HCT116 (cell line): ENCODE measurements at regions not wholly inside any gene's neighbourhood (a gene's known extent, or its start where the extent isn't known, plus 50 kb on each side); places are given as distances from the start of the nearest gene placed in this dataset.

Experiments
- ATAC-seq: fragments of 200-7000 bp; cut with Tn5 transposase; 2 replicates; pipeline ENCODE4 v1.9.1; 2020; ENCODE audit warnings: mild to moderate bottlenecking, moderate library complexity
- BruUV-seq: library from RNA; stranded (reverse); fragments of 400-500 nt; replicated peaks from 2 replicates; lab custom pipeline; 2021; lab: Mats Ljungman, UMichigan
- CTCF ChIA-PET: fragments of 300-600 bp; sonication (Branson Sonifier 250); formaldehyde crosslinking; loops from one replicate; lab custom pipeline; 2021; ENCODE audit warnings: antibody characterized with exemption; lab: Charles Lee
- POLR2A ChIA-PET: fragments of 300-600, 350-600 bp; sonication (Branson Sonifier 250); formaldehyde crosslinking; loops from one replicate; lab custom pipeline; 2021; ENCODE audit warnings: antibody characterized with exemption; lab: Charles Lee
- RAD21 ChIA-PET, 2 experiments: fragments of 300-600 bp; sonication (Branson Sonifier 250); formaldehyde crosslinking; loops; one replicate each; lab custom pipeline; 2023; ENCODE audit warnings: low total read pairs in 2 of 2; ENCODE audit not compliant: uncharacterized antibody in 2 of 2, unreplicated experiment in 2 of 2, low non-redundant PET in 1 of 2; lab: Charles Lee
- DNase-seq: peaks from one replicate; pipeline ENCODE4 v3.0.0-alpha.2; 2010; ENCODE audit warnings: low read depth, low spot score
- H2AFZ ChIP-seq: fragments of 200-600 bp; shearing (Covaris generic), sonication (generic); 2 replicates; pipeline ENCODE4 v1.6.1; 2017; ENCODE audit warnings: low read depth, mixed run types, mixed read lengths, antibody characterized with exemption, low read length; ENCODE audit not compliant: poor library complexity, severe bottlenecking
- H3K27ac ChIP-seq: 2 replicates; pipeline ENCODE4 v1.5.1; 2012; ENCODE audit warnings: low read depth, low read length
- H3K27me3 ChIP-seq: fragments of 200-600 bp; sonication (generic); 2 replicates; pipeline ENCODE4 v1.6.1; 2016; ENCODE audit warnings: mixed run types, low read length, mixed read lengths; ENCODE audit not compliant: insufficient read depth
- H3K36me3 ChIP-seq, 2 experiments: fragments of 200-500 bp in 1 of 2; fragments of 200-600 bp in 1 of 2; sonication (Bioruptor generic) in 1 of 2; sonication (generic) in 1 of 2; 2 replicates each; pipeline versions ENCODE4 v1.5.1 to v1.6.1; 2014 to 2016; ENCODE audit warnings: low read length in 2 of 2, inconsistent platforms in 1 of 2, mixed read lengths in 1 of 2, mixed run types in 1 of 2; ENCODE audit not compliant: insufficient read depth in 2 of 2, control insufficient read depth in 1 of 2
- H3K4me1 ChIP-seq, 2 experiments: fragments of 200-600 bp in 1 of 2; sonication (generic) in 1 of 2; 2 replicates each; pipeline versions ENCODE4 v1.5.1 to v1.6.1; 2012 to 2017; ENCODE audit warnings: low read length in 2 of 2, inconsistent platforms in 1 of 2, mild to moderate bottlenecking in 1 of 2, mixed read lengths in 1 of 2, mixed run types in 1 of 2, moderate library complexity in 1 of 2; ENCODE audit not compliant: insufficient read depth in 2 of 2, control insufficient read depth in 1 of 2
- H3K4me2 ChIP-seq: fragments of 200-600 bp; sonication (generic); 2 replicates; pipeline ENCODE4 v1.6.1; 2017; ENCODE audit warnings: mixed run types, low read length, mixed read lengths
- H3K4me3 ChIP-seq, 2 experiments: fragments of 200-600 bp in 1 of 2; sonication (generic) in 1 of 2; replicated peaks in 1 of 2; 2 replicates each; pipeline ENCODE4 v1.5.1; 2011 to 2016; ENCODE audit warnings: low read length in 2 of 2, control low read depth in 1 of 2, low read depth in 1 of 2, mild to moderate bottlenecking in 1 of 2, mixed read lengths in 1 of 2, mixed run types in 1 of 2
- H3K79me2 ChIP-seq: fragments of 200-600 bp; sonication (generic); 2 replicates; pipeline ENCODE4 v1.6.1; 2017; ENCODE audit warnings: mild to moderate bottlenecking, mixed run types, low read length, moderate library complexity, mixed read lengths; ENCODE audit not compliant: insufficient read depth
- H3K9ac ChIP-seq: fragments of 200-600 bp; sonication (generic); 2 replicates; pipeline ENCODE4 v1.6.1; 2016; ENCODE audit warnings: low read length, mixed read lengths
- H3K9me2 ChIP-seq: fragments of 200-600 bp; sonication (generic), shearing (Covaris generic); 2 replicates; pipeline ENCODE4 v1.6.1; 2017; ENCODE audit warnings: mixed run types, mild to moderate bottlenecking, moderate library complexity; ENCODE audit not compliant: insufficient read depth
- H3K9me3 ChIP-seq, 2 experiments: fragments of 200-500 bp in 1 of 2; fragments of 200-600 bp in 1 of 2; sonication (Bioruptor generic) in 1 of 2; sonication (generic) in 1 of 2; 2 replicates each; pipeline ENCODE4 v1.6.1; 2014 to 2017; ENCODE audit warnings: low read length in 2 of 2, mixed read lengths in 2 of 2, inconsistent platforms in 1 of 2, low read depth in 1 of 2, mild to moderate bottlenecking in 1 of 2, mixed run types in 1 of 2, moderate library complexity in 1 of 2; ENCODE audit not compliant: control insufficient read depth in 1 of 2, insufficient read depth in 1 of 2
- H4K20me1 ChIP-seq: fragments of 200-600 bp; sonication (generic), shearing (Covaris generic); 2 replicates; pipeline ENCODE4 v1.6.1; 2017; ENCODE audit warnings: mixed run types, mild to moderate bottlenecking, moderate library complexity; ENCODE audit not compliant: insufficient read depth
- CBX3 ChIP-seq: IDR thresholded peaks from 2 replicates; pipeline ENCODE4 v1.6.1; 2012; ENCODE audit warnings: low read depth
- CTCF ChIP-seq, 3 experiments: fragments of 200-600 bp in 1 of 3; sonication (generic) in 1 of 3; IDR thresholded peaks in 2 of 3; conservative IDR thresholded peaks in 1 of 3; 2 replicates each; pipeline ENCODE4 v1.5.1; 2012 to 2017; ENCODE audit warnings: low read depth in 2 of 3, low read length in 2 of 3, antibody characterized with exemption in 1 of 3, borderline replicate concordance in 1 of 3, control low read depth in 1 of 3, mild to moderate bottlenecking in 1 of 3, mixed read lengths in 1 of 3, mixed run types in 1 of 3, moderate library complexity in 1 of 3; ENCODE audit not compliant: insufficient read depth in 1 of 3
- EGR1 ChIP-seq: IDR thresholded peaks from 2 replicates; pipeline ENCODE4 v1.6.1; 2012; ENCODE audit warnings: low read depth
- EZH2 ChIP-seq: fragments of 200-600 bp; sonication (generic); IDR thresholded peaks from 2 replicates; pipeline ENCODE4 v1.6.1; 2017; ENCODE audit warnings: antibody characterized with exemption, mixed run types
- EZH2phosphoT487 ChIP-seq: fragments of 200-600 bp; IDR thresholded peaks from 2 replicates; pipeline ENCODE4 v1.6.1; 2018; ENCODE audit warnings: antibody characterized with exemption, borderline replicate concordance
- JUND ChIP-seq: IDR thresholded peaks from 2 replicates; pipeline ENCODE4 v1.6.1; 2012
- MAX ChIP-seq: IDR thresholded peaks from 2 replicates; pipeline ENCODE4 v1.6.1; 2012
- POLR2A ChIP-seq: IDR thresholded peaks from 2 replicates; pipeline ENCODE4 v1.7.0; 2011; ENCODE audit warnings: borderline replicate concordance; ENCODE audit not compliant: insufficient read depth, insufficient read length; ENCODE audit errors: extremely low read depth
- SIN3A ChIP-seq: IDR thresholded peaks from 2 replicates; pipeline ENCODE4 v1.6.1; 2012; ENCODE audit warnings: low read depth
- SP1 ChIP-seq: IDR thresholded peaks from 2 replicates; pipeline ENCODE4 v1.6.1; 2012; ENCODE audit warnings: low read depth
- ZFX ChIP-seq: fragments of 450-650 bp; IDR thresholded peaks from 2 replicates; pipeline ENCODE4 v1.6.1; 2017
- ZNF274 ChIP-seq: fragments of 200-500 bp; sonication (Bioruptor generic); IDR thresholded peaks from 2 replicates; pipeline ENCODE4 v1.6.1; 2014; ENCODE audit warnings: mild to moderate bottlenecking, low read depth, low read length, inconsistent platforms
- intact Hi-C: fragments of 100-400 bp; cut with micrococcal nuclease; formaldehyde crosslinking; loops from 2 replicates; pipeline ENCODE4 v1.10.0; 2022
- TF ChIP-seq, protein P1 (sequence below): IDR thresholded peaks from 2 replicates; pipeline ENCODE4 v1.6.1; 2012; ENCODE audit warnings: low read depth
- TF ChIP-seq, protein P2 (sequence below): IDR thresholded peaks from 2 replicates; pipeline ENCODE4 v1.6.1; 2012

- ChIA-PET CTCF (no interaction called here), RAD21 (no interaction called here), POLR2A (no interaction called here)
- Histone ChIP-seq H3K4me3 (no peak overlapping the region), H2AFZ (no peak overlapping the region), H3K36me3 (no peaks in the 10 kb centered on the region), H3K9me3 (peaks cover 0 to 8% of the 10 kb centered on the region in 2 experiments; a peak in 1 of 4 replicates), H3K79me2 (no peaks in the 10 kb centered on the region), H3K27ac (no peak overlapping the region), H4K20me1 (no peaks in the 10 kb centered on the region), H3K9me2 (no peaks in the 10 kb centered on the region), H3K4me1 (no peaks in the 10 kb centered on the region), H3K4me2 (no peak overlapping the region), H3K27me3 (no peaks in the 10 kb centered on the region), H3K9ac (no peak overlapping the region)
- ATAC-seq (no peak), DNase-seq (no peak)
- TF ChIP-seq EGR1 (no peak), SP1 (no peak), MAX (no peak), ZFX (no peak), ZNF274 (no peak), JUND (no peak), CBX3 (no peak), POLR2A (no peak), CTCF (IDR thresholded peaks at IDR 0.05 in 2 of 3, conservative IDR thresholded peaks at IDR 0.05 in 1 of 3; ENCODE audit: borderline replicate concordance in 1 of 3, insufficient read depth in 1 of 3, low read depth in 2 of 3, low read length in 2 of 3) (no peak), SIN3A (no peak), EZH2phosphoT487 (no peak), EZH2 (no peak)
- TF ChIP-seq, protein P1, sequence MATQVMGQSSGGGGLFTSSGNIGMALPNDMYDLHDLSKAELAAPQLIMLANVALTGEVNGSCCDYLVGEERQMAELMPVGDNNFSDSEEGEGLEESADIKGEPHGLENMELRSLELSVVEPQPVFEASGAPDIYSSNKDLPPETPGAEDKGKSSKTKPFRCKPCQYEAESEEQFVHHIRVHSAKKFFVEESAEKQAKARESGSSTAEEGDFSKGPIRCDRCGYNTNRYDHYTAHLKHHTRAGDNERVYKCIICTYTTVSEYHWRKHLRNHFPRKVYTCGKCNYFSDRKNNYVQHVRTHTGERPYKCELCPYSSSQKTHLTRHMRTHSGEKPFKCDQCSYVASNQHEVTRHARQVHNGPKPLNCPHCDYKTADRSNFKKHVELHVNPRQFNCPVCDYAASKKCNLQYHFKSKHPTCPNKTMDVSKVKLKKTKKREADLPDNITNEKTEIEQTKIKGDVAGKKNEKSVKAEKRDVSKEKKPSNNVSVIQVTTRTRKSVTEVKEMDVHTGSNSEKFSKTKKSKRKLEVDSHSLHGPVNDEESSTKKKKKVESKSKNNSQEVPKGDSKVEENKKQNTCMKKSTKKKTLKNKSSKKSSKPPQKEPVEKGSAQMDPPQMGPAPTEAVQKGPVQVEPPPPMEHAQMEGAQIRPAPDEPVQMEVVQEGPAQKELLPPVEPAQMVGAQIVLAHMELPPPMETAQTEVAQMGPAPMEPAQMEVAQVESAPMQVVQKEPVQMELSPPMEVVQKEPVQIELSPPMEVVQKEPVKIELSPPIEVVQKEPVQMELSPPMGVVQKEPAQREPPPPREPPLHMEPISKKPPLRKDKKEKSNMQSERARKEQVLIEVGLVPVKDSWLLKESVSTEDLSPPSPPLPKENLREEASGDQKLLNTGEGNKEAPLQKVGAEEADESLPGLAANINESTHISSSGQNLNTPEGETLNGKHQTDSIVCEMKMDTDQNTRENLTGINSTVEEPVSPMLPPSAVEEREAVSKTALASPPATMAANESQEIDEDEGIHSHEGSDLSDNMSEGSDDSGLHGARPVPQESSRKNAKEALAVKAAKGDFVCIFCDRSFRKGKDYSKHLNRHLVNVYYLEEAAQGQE = no peak
- TF ChIP-seq, protein P2, sequence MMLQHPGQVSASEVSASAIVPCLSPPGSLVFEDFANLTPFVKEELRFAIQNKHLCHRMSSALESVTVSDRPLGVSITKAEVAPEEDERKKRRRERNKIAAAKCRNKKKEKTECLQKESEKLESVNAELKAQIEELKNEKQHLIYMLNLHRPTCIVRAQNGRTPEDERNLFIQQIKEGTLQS = no peak
- intact Hi-C loops = no loop called here
- no TSS peak for BruUV-seq
These were observed 348.5 kb downstream of the MED10 start for GRCh38 chr5:6029811-6030271.
